Neural crest cell (in vitro differentiated cells): ENCODE measurements at regions not wholly inside any gene's neighbourhood (a gene's known extent, or its start where the extent isn't known, plus 50 kb on each side); places are given as distances from the start of the nearest gene placed in this dataset.

Source experiments
- DNase-seq: peaks from one replicate; pipeline ENCODE4 v3.0.0; 2021; ENCODE audit warnings: low read depth, mixed read lengths, low spot score
- H3K27ac Mint-ChIP-seq: one replicate; pipeline ENCODE4 v1.8.0; 2021; ENCODE audit warnings: mild to moderate bottlenecking, mixed read lengths; ENCODE audit not compliant: unreplicated experiment
- H3K27me3 Mint-ChIP-seq: 2 replicates; pipeline ENCODE4 v1.8.0; 2021; ENCODE audit warnings: low read depth, mild to moderate bottlenecking, mixed read lengths
- H3K36me3 Mint-ChIP-seq: 2 replicates; pipeline ENCODE4 v1.8.0; 2021; ENCODE audit warnings: low read depth, mild to moderate bottlenecking, mixed read lengths
- H3K4me1 Mint-ChIP-seq: 2 replicates; pipeline ENCODE4 v1.8.0; 2021; ENCODE audit warnings: mixed read lengths
- H3K4me3 Mint-ChIP-seq: one replicate; pipeline ENCODE4 v1.8.0; 2021; ENCODE audit warnings: mild to moderate bottlenecking, mixed read lengths
- H3K9me3 Mint-ChIP-seq: 2 replicates; pipeline ENCODE4 v1.8.0; 2021; ENCODE audit warnings: mixed read lengths
- TF ChIP-seq, protein P1 (sequence below): fragments of 200-600 bp; sonication (generic); conservative IDR thresholded peaks from 2 replicates; pipeline ENCODE4 v1.5.0; 2021; ENCODE audit warnings: antibody characterized with exemption, mild to moderate bottlenecking

DNA sequence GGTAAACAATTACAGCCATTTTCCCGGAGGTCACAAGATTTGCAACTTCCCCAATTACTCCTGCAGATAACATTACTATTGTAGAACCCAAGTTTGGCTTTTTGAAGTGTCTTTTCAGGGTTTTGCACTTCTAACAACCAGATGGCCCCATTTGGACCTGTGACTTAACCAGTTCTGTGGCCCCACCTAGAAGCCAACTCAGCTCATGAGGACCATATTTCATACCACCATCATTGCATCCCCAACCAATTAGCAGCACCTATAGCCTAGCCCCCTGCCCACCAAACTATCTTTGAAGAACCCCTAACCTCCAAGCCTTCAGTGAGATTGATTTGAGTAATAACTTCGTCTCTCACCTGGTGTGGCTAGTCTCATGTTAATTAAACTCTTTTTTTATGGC is 51.3 kb upstream of the WDR11 start:
- no peaks in the 10 kb centered on the region for H3K27me3 Mint-ChIP-seq
- H3K27ac Mint-ChIP-seq, result no peak overlapping the region
- H3K9me3 Mint-ChIP-seq, result no peaks in the 10 kb centered on the region
- H3K4me3 Mint-ChIP-seq, result no peak overlapping the region
- DNase-seq, result no peak
- peaks cover 6% of the 10 kb centered on the region for H3K4me1 Mint-ChIP-seq
- no peaks in the 10 kb centered on the region for H3K36me3 Mint-ChIP-seq
- TF ChIP-seq, protein P1, sequence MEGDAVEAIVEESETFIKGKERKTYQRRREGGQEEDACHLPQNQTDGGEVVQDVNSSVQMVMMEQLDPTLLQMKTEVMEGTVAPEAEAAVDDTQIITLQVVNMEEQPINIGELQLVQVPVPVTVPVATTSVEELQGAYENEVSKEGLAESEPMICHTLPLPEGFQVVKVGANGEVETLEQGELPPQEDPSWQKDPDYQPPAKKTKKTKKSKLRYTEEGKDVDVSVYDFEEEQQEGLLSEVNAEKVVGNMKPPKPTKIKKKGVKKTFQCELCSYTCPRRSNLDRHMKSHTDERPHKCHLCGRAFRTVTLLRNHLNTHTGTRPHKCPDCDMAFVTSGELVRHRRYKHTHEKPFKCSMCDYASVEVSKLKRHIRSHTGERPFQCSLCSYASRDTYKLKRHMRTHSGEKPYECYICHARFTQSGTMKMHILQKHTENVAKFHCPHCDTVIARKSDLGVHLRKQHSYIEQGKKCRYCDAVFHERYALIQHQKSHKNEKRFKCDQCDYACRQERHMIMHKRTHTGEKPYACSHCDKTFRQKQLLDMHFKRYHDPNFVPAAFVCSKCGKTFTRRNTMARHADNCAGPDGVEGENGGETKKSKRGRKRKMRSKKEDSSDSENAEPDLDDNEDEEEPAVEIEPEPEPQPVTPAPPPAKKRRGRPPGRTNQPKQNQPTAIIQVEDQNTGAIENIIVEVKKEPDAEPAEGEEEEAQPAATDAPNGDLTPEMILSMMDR, result no peak

DNA sequence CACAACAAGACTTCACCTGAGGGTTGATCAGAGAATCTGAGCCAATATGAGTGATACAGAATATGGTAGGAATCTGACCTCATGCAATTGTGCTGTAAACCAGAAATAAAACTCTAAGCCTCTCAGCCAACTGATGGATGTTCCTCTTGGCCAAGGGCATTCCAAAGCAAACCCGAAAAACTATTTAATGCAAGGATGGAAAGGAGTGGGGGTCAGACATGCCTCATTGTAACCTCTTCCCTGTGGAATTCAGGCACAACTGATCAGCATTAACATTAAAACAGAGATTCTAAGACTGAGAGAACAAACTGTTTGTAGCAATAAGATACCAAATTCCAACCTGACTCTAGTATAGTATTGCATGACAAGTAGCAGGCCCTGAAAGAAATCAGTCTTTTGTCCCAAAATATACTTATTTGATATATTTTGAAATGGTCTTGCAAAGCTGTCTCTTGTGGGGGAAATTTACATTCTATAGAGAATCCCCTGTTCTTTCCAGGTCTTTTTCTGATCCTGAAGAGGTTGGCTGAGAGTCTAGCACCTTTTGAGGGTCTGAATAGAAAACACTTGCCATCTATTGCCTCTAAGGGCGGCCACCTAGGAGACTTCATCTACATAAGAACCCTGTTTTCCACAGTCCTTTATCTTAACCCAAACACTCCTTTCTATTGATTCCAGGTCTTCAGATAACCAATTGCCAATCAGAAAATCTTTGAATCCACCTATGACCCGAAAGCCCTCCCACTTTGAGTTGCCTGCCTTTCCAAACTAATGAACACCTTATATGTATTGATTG is 50.4 kb upstream of the WDR11 start:
- no peaks in the 10 kb centered on the region for H3K36me3 Mint-ChIP-seq
- no peak overlapping the region for H3K4me3 Mint-ChIP-seq

More for the DNA sequence above, 50.4 kb upstream of the WDR11 start:
- Mint-ChIP-seq H3K9me3 (no peaks in the 10 kb centered on the region), H3K27ac (no peak overlapping the region), H3K27me3 (no peaks in the 10 kb centered on the region), H3K4me1 (peaks cover 6% of the 10 kb centered on the region)
- DNase-seq, result no peak
- TF ChIP-seq, protein P1, result no peak
